Stimulated activated CD4-positive, alpha-beta T cell treated with anti-CD3 and anti-CD28 coated beads, TNF-alpha, amount 100 ng/mL, for 48 hours (primary cell): ENCODE measurements at regions not wholly inside any gene's neighbourhood (a gene's known extent, or its start where the extent isn't known, plus 50 kb on each side); places are given as distances from the start of the nearest gene placed in this dataset.
"Not testable (repeated sequence)": the region's sequence is repeated elsewhere in the genome, so short reads cannot be mapped to it uniquely, and the experiment has no call there.

Experiments used
- DNase-seq, 3 donors: peaks; one replicate each; pipeline ENCODE4 v3.0.0-alpha.2; 2020; ENCODE audit warnings: low read depth in 3 of 3

DNA sequence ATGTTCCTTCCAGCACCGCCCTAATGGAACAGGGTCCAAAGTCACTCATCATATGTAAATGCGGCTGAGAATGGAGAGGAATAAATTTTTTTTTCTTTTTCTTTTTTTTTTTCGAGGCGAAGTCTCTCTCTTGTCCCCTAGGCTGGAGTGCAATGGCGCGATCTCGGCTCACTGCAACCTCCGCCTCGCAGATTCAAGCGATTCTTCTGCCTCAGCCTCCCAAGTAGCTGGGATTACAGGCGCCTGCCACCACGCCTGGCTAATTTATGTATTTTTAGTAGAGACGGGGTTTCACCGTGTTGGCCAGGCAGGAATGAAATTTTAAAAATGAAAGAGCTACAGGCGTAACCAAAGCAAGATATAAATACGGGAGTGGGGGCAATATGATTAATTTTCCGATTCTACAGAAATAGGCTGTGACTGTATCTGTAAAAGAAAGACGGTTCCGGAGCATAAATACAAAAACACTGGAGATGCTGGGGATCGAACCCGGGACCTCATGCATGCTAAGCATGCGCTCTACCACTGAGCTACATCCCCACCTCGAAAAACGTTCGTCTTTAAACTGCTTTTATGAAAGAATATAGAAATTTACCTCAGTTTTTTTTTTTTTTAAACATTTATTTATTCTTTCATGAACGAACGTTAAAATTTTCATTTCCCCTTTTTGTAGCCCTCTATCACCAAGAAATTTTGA is 132.2 kb downstream of the GPX5 start:
- DNase-seq, result peak; percentile 31 to 59 (median 48)

- no peak for DNase-seq
Observed at GRCh38 chr6:28658475-28659249, 133.0 kb downstream of the GPX5 start.

DNA sequence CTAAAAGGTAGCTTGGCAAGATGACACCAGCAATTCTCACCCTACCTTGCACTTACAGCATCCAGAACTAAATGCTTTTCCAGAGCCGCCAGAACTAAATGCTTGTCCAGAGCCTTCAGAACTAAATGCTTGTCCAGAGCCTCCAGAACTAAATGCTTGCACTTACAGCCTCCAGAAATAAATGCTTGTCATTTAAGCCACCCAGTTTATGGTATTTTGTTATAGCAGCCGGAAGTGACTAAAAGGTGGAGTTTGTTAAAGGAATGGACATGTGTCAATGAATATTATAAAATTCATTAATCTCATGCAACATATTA is 133.5 kb downstream of the GPX5 start:
- no peak for DNase-seq

GRCh38 chr6:28661097-28661713 is 135.5 kb downstream of the GPX5 start:
- no peak for DNase-seq

- DNase-seq, result no peak
Observed at GRCh38 chr6:28664870-28665396, 139.3 kb downstream of the GPX5 start.

- no peak for DNase-seq
Observed at GRCh38 chr6:28673417-28673786, 147.7 kb downstream of the GPX5 start.

GRCh38 chr6:28673787-28674671 is 148.3 kb downstream of the GPX5 start:
- peak; percentile 43 to 64 (median 53) for DNase-seq

DNA sequence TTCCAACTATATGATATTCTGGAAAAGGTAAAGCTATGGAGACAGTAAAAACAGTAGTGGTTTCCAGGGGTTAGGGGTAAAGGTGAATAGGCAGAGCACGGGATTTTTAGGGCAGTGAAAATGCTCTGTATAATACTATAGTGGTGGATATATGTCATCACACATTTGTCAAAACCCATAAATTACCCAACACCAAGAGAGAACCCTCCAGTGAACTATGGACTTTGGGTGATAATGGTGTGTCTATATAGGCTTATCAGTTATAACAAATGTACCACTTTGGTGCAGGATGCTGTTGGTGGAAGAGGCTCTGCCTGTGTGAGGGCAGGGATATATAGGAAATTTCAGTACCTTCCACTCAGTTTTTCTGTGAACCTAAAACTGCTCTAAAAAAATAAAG is 149.9 kb downstream of the GPX5 start:
- DNase-seq, result no peak

- no peak for DNase-seq
Observed at GRCh38 chr6:28682542-28682941, 156.9 kb downstream of the GPX5 start.

DNA sequence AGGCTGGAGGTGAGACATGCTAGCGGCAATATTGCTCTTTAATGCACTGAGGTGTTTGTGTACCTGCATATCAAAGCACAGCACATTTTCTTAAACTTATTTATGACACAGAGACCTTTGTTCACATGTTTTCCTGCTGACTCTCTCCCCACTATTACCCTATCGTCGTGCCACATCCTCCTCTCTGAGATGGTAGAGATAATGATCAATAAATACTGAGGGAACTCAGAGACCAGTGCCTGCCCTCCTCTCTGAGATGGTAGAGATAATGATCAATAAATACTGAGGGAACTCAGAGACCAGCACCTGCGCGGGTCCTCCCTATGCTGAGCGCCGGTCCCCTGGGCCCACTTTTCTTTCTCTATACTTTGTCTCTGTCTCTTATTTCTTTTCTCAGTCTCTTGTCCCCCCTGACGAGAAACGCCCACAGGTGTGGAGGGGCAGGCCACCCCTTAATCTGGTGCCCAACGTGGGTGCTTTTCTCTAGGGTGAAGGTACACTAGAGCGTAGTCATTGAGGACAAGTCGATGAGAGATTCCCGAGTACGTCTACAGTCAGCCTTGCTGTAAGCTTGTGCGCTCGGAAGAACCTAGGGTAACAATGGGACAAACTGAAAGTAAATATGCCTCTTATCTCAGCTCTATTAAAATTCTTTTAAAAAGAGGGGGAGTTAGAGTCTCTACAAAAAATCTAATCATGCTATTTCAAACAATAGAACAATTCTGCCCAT is 157.4 kb downstream of the GPX5 start:
- DNase-seq, result not testable (repeated sequence)

- no peak for DNase-seq
Observed at GRCh38 chr6:28683945-28684538, 158.4 kb downstream of the GPX5 start.

DNA sequence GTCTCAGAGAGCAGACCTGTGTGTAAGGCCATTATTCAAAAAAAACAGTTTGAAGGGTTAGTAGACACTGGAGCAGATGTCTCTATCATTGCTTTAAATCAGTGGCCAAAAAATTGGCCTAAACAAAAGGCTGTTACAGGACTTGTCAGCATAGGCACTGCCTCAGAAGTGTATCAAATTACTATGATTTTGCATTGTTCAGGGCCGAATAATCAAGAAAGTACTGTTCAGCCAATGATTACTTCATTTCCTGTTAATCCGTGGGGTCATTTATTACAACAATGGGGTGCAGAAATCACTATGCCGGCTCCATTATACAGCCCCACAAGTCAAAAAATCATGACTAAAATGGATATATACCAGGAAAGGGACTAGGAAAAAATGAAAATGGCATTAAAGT is 160.3 kb downstream of the GPX5 start:
- DNase-seq, result not testable (repeated sequence)

DNA sequence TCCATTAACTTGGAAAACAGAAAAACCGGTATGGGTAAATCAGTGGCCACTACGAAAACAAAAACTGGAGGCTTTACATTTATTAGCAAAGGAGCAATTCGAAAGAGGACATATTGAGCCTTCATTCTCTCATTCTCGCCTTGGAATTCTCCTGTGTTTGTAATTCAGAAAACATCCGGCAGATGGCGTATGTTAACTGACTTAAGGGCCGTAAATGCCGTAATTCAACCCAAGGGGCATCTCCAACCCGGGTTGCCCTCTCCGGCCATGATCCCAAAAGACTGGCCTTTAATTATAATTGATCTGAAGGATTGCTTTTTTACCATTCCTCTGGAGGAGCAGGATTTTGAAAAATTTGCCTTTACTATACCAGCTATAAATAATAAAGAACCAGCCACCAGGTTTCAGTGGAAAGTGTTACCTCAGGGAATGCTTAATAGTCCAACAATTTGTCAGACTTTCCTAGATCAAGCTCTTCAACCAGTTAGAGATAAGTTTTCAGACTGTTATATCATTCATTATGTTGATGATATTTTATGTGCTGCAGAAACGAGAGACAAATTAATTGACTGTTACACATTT is 160.9 kb downstream of the GPX5 start:
- peak in 2 of 3 donors; percentile 27 for DNase-seq

- DNase-seq, result not testable (repeated sequence)
Observed at GRCh38 chr6:28687309-28687981, 161.8 kb downstream of the GPX5 start.

- DNase-seq, result not testable (repeated sequence)
Observed at GRCh38 chr6:28691991-28692390, 166.3 kb downstream of the GPX5 start.

- no peak for DNase-seq
Observed at GRCh38 chr6:28693033-28693750, 167.5 kb downstream of the GPX5 start.

- DNase-seq, result no peak
Observed at GRCh38 chr6:28693751-28694443, 168.2 kb downstream of the GPX5 start.

- DNase-seq, result no peak
Observed at GRCh38 chr6:28695715-28696114, 170.0 kb downstream of the GPX5 start.
